ENCODE measurements at regions not wholly inside any gene's neighbourhood (a gene's known extent, or its start where the extent isn't known, plus 50 kb on each side); places are given as distances from the start of the nearest gene placed in this dataset.

DNA sequence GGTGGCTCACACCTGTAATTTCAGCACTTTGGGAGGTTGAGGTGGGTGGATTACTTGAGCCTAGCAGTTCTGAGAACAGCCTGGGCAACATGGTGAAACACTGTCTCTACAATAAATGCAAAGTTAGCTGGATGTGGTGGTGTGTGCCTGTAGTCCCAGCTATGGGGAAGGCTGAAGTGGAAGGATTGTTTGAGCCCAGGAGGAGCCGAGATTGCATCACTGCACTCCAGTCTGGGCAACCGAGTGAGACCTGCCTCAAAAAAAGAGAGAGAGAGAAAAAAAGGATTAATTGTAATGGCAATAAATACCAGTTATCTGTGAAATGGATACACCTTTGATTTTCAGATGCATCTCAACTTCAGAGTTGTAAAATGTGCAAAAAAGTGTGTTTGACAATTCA lies 58.8 kb downstream of the SPRY1 start:
- DNase-seq: no peak
- H3K36me3 ChIP-seq: no peaks in the 10 kb centered on the region
- H3K27me3 ChIP-seq: no peaks in the 10 kb centered on the region
- H3K4me3 ChIP-seq: no peak overlapping the region
- H3K9me3 ChIP-seq: no peaks in the 10 kb centered on the region

DNA sequence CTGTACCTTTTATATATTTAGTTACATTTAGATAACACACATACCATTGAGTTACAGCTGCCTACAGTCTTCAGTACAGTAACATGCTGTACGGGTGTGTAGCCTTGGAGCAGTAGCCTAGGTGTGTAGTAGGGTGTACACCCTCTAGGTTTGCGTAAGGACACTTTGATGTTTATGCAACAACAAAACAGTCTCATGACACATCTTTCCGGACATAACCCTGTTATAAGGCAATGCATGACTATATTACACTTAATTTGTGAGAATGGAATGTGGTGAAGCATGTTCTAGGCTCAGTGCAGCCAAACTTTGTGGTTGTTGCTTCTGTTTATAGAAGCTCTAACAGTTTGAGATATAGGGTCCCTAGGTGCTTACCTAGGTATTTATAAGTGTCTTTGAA lies 65.4 kb downstream of the SPRY1 start:
- no peaks in the 10 kb centered on the region for H3K27me3 ChIP-seq
- H3K9me3 ChIP-seq: no peaks in the 10 kb centered on the region
- DNase-seq: no peak
- H3K36me3 ChIP-seq: no peaks in the 10 kb centered on the region
- H3K4me3 ChIP-seq: no peak overlapping the region

DNA sequence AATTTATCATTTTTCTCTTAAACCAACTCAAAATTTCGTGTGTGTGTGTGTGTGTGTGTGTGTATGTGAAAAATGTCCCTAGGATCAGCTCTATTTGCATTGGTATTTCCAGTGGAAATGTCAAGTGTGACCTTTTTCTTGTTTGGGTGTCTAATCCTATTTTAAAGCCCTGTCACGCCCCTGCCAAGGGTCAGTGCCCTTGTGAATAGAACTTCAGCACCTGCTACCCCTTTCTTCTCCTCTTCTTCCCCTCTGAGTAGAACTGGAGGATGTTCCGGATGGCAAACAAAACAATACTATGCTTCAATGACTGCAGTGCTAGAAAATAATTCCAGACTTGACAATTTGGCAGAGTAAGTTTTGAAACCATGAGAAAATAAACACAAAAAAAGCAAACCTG lies 67.3 kb downstream of the SPRY1 start:
- no peak overlapping the region for H3K4me3 ChIP-seq
- no peaks in the 10 kb centered on the region for H3K9me3 ChIP-seq
- H3K27me3 ChIP-seq: no peaks in the 10 kb centered on the region
- DNase-seq: no peak
- H3K36me3 ChIP-seq: no peaks in the 10 kb centered on the region

DNA sequence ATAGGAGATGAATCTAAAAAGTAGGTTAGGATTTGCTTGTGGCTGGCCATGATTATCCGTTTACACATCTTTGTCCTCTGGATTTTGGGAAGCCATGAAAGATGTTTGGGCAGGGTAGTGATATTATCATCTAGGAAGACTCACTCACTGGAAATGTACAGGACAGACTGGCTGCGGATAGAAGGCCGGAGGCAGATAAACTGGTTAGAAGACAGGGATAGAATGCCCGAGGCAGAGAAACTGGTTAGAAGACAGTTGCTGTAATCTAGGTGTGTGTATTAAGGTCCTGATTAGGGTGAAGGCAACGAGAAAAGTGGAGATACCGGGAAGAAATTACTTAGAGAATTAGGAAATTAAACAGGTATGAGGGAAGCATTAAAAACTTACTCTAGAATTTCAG lies 68.8 kb downstream of the SPRY1 start:
- H3K4me3 ChIP-seq: no peak overlapping the region
- no peaks in the 10 kb centered on the region for H3K27me3 ChIP-seq
- no peaks in the 10 kb centered on the region for H3K36me3 ChIP-seq
- DNase-seq: no peak
- no peaks in the 10 kb centered on the region for H3K9me3 ChIP-seq

DNA sequence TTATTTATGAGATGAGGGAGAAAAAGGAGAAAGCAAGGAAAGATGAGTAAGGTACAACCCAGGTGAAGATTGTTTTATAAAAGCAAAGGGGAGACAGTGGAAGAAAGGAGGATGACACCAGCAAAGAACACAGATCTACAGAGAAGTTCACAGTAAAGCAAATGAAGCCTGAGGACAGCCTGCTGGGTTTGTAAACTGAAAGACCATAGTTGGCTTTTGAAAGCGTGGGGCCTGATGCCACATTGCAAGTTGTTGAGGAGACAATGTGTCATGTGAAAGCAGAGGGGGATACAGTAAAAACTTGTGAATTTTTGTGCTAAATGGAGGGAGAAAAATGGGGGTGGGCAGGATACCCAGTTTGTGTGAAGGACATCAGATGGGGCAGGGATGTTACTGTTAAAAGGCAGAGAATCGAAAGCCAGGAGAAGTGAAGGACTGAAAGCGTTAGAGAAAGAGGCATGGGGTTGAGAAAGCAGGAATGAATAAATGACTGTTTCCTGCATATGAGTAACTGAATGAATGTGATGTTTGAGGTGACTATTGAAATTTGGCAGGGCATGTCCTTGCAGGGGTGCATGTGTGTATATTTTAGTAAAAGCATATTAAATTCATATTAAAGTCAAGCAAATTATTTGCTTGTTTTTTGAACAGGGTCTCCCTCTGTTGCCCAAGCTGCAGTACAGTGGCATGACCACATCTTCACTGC lies 69.6 kb downstream of the SPRY1 start:
- Histone ChIP-seq H3K36me3 (no peaks in the 10 kb centered on the region), H3K9me3 (no peaks in the 10 kb centered on the region), H3K27me3 (no peaks in the 10 kb centered on the region), H3K4me3 (no peak overlapping the region)
- DNase-seq: no peak

DNA sequence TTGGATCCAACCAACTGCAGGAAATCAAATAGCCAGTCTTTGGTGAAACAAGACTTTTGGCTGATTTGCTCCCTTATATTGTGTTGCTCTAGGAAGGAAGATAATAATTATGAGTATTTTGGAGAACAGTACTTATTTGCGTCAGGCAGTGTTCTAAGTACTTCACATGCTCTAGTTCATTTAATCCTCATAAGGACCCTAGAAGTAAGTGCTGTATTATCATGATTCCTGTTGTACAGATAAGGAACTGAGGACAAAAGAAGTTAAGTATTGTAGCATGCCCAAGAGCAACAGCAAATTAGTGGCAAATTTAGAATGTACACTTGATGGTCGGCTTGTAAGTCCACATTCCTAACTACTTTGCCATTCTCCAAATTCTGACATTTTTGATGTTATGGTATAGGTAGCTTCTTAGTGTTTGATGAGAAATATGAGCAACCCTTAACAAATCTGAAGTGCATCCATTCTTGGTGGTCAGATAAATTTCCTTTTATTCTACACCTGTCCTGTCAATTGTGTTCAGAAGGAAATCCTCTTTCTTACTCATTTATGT lies 72.0 kb downstream of the SPRY1 start:
- Histone ChIP-seq H3K4me3 (no peak overlapping the region), H3K9me3 (no peaks in the 10 kb centered on the region), H3K27me3 (no peaks in the 10 kb centered on the region), H3K36me3 (no peaks in the 10 kb centered on the region)
- no peak for DNase-seq

DNA sequence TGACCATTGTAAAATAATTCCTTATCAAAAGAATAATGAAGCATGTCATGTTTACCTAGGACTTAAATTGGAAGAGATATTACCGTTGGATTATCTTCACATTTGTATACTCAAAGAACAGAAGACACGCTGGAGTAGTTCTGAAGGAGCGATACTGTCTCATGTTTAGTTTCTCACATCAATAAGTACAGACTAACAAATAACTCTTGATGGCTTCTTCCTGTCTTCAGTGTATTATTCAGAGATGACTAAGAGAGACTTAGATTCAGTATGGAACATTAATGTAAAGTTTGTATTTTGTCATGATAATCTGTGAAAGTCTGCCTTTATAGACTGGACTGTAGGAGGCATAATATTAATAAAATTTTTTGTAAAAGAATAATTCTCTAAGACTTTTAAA lies 72.7 kb downstream of the SPRY1 start:
- no peak for DNase-seq

DNA sequence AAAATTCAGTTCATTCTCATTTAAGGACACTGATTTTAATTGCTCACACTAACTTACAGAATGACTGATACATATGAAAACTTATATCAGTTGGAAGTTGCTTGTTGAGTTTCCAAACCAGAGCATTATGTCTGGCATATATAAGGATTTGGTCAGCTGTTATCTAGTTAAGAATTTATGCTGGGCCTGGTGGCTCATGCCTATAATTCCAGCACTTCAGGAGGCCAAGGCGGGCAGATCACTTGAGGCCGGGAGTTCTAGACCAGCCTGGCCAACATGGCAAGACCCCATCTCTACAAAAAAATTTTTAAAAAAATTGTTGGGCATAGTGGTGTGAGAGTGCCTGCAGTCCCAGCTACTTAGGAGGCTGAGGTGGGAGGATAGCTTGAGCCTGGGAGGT lies 73.1 kb downstream of the SPRY1 start:
- DNase-seq: no peak
- no peaks in the 10 kb centered on the region for H3K9me3 ChIP-seq

More for the DNA sequence above, 72.7 kb downstream of the SPRY1 start:
- Histone ChIP-seq H3K27me3 (no peaks in the 10 kb centered on the region), H3K36me3 (no peaks in the 10 kb centered on the region), H3K4me3 (no peak overlapping the region), H3K9me3 (no peaks in the 10 kb centered on the region)

DNA sequence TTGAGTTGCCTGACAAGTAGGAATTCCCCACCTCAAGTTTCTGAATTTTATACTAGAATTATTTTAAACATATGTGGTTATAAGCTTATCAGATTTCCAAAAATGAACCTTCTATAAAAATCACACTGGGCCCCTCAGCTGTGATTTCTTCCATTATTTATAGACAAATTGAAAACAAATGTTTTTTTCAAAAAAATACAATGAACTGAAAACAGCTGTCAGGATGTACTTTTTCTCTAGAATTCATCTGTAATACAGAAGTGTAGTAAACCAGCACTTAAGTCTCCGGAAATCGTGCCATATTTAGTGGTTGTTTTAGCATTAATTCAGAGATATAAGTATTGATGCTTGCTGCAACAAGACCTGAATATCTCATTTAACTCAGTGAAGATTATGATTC lies 74.0 kb downstream of the SPRY1 start:
- Histone ChIP-seq H3K4me3 (no peak overlapping the region), H3K9me3 (no peaks in the 10 kb centered on the region), H3K27me3 (no peaks in the 10 kb centered on the region), H3K36me3 (no peaks in the 10 kb centered on the region)
- DNase-seq: no peak

More for the DNA sequence above, 73.1 kb downstream of the SPRY1 start:
- H3K36me3 ChIP-seq: no peaks in the 10 kb centered on the region
- H3K27me3 ChIP-seq: no peaks in the 10 kb centered on the region
- H3K4me3 ChIP-seq: no peak overlapping the region

DNA sequence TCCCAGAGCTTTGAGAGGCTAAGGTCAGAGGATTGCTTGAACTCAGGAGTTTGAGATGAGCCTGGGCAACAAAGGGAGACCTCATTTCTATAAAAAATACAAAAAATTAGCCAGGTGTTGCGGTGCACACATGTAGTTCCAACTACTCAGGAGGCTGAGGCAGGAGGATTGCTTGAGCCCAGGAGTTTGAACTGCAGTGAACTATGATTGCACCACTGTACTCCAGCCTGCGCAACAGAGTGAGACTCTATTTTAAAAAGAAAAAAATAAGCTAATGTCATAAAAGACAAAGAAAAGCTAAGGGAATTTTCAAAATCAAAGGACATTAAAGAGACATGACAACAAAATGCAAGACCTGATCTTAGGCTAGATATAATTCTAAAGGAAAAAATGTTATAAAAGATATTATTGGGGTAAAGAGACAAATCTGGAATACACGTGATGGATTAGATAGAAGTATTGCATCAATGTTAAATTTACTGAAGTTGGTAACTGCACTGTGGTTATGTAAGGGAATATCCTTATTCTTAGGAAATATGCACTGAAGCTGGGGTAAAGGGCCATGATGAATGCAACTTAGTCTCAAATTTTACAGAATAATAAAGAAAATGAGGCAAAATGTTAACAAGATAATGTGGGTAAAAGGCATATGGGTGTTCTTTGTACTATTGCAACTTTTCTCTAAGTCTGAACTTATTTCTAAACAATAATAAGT lies 75.2 kb downstream of the SPRY1 start:
- Histone ChIP-seq H3K4me3 (no peak overlapping the region), H3K27me3 (no peaks in the 10 kb centered on the region), H3K9me3 (no peaks in the 10 kb centered on the region), H3K36me3 (no peaks in the 10 kb centered on the region)
- no peak for DNase-seq

DNA sequence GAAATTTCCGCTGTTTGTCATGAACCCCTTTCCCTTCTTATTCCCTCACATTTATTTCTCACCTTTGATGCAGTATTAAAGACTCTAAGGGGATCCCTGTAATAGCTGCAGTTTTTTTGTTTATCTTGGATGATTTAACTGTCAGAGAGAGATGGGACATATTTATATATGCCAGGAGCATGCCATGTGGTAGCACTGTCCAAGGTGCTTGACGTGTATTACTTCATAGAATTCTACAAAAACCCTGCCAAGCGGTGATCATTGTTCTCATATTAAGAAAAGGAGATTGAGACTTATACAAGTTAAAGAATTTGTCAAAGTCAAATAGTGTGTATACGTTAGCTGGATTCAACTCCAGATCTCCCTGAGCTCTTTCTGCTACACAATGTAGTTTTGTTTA lies 78.2 kb downstream of the SPRY1 start:
- H3K27me3 ChIP-seq: no peaks in the 10 kb centered on the region
- no peaks in the 10 kb centered on the region for H3K9me3 ChIP-seq
- no peak overlapping the region for H3K4me3 ChIP-seq
- no peaks in the 10 kb centered on the region for H3K36me3 ChIP-seq
- no peak for DNase-seq

DNA sequence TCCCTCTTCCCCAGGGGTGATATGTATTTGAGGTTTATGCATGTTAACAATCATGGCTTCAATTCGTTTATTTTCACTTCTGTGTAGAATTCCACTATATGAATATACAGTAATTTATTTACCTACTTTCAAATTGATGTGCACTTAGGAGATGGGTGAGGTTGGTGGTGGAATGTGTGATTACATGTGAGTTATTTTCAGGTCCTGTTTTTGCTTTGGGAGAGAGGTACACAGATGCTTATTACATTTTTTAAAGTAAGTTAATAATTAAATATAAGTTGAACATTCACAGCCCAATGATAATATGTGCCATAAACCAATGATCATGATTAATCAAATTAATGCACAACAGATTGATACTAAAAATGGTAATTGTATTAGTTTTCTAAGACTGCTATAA lies 79.5 kb downstream of the SPRY1 start:
- Histone ChIP-seq H3K9me3 (no peaks in the 10 kb centered on the region), H3K27me3 (no peaks in the 10 kb centered on the region), H3K36me3 (no peaks in the 10 kb centered on the region), H3K4me3 (no peak overlapping the region)
- DNase-seq: no peak

DNA sequence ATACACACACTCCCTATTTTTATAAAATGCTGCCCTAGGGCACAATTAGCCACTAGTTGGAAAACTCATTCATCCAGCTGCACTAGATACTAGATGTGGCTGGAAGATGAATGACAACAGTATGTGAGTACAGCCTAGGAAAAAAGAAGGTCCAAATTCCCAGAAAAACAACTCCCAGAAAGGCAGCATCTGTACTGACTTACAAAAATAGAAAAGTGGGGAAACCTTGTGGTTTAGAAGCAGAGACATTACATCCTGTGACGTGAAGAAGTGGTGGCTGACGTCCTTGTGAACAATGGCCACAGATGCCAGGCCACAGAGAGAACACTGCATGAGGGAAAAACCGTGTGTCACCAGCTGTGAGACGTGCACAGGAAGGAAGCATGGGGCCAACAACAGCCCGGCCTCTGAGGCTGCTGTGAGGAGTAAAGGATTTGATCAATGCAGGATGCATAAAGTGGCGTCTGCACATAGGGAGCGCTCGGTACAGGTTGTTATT lies 81.2 kb downstream of the SPRY1 start:
- DNase-seq: no peak
- H3K9me3 ChIP-seq: no peaks in the 10 kb centered on the region
- no peaks in the 10 kb centered on the region for H3K27me3 ChIP-seq
- no peak overlapping the region for H3K4me3 ChIP-seq
- H3K36me3 ChIP-seq: no peaks in the 10 kb centered on the region

DNA sequence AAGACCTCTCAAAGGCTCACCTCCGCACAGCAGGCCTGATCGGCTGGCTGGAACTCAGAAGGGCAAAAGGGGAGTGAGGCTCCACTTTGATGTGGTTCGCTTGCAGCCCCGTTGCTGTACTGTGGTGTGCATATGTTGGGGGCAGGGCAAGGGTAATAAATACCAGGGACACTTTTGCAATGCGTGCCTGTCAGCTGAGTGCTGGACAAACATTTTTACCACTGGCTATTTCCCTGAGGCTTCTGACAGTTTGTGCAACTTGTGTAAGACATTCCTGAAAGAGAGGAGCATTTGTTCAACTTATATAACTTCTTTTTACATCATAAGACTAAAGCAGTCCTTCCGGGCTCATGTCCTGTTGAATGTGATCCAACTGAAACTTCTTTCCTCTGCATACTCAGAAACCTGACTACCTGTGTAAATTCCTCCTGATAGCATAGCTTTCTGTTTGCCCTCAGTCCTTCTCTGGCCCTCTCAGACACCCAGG lies 82.3 kb downstream of the SPRY1 start:
- DNase-seq: no peak
- no peak overlapping the region for H3K4me3 ChIP-seq
- H3K36me3 ChIP-seq: no peaks in the 10 kb centered on the region
- no peaks in the 10 kb centered on the region for H3K27me3 ChIP-seq
- no peaks in the 10 kb centered on the region for H3K9me3 ChIP-seq

DNA sequence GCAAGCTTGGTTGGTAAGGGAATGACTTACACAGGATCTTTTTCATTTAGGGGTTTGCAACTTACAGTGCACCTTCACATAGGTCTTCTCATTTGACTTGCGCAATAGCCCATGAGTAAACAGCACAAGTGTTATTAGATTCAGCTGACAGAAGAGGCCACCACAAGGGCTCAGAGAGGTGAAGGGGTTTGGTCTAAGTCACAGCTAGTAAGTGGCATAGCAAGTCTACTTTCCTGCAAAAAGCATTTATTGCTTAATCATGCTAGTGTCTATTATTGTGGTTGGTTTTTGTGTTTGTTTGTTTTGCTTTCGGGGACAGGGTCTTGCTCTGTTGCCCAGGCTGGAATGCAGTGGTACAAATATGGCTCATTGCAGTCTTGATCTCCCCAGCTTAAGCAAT lies 83.3 kb downstream of the SPRY1 start:
- Histone ChIP-seq H3K36me3 (no peaks in the 10 kb centered on the region), H3K9me3 (no peaks in the 10 kb centered on the region), H3K27me3 (no peaks in the 10 kb centered on the region), H3K4me3 (no peak overlapping the region)
- DNase-seq: no peak

DNA sequence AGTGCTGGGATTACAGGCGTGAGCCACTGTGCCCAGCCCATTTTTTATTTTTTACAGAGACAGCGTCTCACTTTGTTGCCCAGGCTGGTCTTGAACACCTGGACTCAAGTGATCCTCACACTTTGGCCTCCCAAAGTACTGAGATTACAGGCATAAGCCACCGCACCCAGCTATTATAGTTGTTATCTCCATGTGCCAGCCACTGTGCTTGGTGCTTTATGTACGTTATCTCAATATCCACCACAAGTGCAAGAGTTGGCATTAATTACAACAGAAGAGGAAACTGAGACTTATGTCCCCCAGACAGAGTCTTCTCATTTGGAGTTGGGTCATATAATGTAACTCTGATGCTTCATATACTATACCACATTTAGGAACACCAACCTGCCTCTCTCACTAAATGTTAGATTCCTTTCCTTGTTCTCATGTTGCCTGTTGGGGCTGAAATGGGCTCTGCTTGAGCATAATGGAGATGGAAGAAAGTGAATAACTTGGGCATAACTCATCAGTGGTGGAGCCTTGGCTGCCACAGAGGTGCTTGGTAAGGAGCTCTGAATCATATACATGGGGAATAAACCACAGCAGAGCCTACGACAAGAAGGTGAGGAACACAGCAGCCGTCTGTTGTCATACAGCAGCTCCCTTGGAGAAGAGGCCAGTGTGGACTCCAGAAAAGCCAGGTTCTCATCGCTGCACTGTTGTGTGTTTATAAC lies 84.3 kb downstream of the SPRY1 start:
- Histone ChIP-seq H3K4me3 (no peak overlapping the region), H3K27me3 (no peaks in the 10 kb centered on the region), H3K9me3 (no peaks in the 10 kb centered on the region), H3K36me3 (no peaks in the 10 kb centered on the region)
- DNase-seq: peak; percentile 25

DNA sequence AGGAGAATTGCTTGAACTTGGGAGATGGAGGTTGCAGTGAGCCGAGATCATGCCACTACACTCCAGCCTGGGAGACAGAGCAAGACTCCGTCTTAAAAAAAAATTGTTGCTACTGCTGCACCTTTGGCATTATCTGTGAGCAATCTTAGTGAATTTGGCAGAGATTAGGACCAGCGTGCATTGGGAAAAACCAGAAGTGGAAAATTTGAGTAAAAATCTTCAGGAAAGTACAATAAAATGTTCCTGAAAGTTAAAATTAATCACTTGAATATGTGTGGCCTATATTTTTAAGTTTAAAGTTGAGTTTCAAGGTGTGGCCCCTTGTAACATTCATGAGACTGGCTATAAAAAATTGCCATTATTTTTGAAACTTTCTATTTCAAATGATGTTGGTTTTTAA lies 85.1 kb downstream of the SPRY1 start:
- Histone ChIP-seq H3K9me3 (no peaks in the 10 kb centered on the region), H3K36me3 (no peaks in the 10 kb centered on the region), H3K27me3 (no peaks in the 10 kb centered on the region), H3K4me3 (no peak overlapping the region)
- no peak for DNase-seq

Data from MG63 (cell line).